ENCODE measurements at regions not wholly inside any gene's neighbourhood (a gene's known extent, or its start where the extent isn't known, plus 50 kb on each side); places are given as distances from the start of the nearest gene placed in this dataset.

GRCh38 chr19:30815889-30816580, 443.9 kb downstream of the ZNF536 start:
- TF ChIP-seq CTCF (conservative IDR thresholded peaks at IDR 0.05 in 1 of 2, IDR thresholded peaks at IDR 0.05 in 1 of 2; ENCODE audit: extremely low read depth in 1 of 2, insufficient read depth in 1 of 2, low read depth in 1 of 2, low read length in 2 of 2) (no peak), EZH2 (IDR thresholded peaks at IDR 0.05; ENCODE audit: borderline replicate concordance, low read length) (no peak)

Measured in mammary epithelial cell (primary cell).